A673 (cell line): ENCODE measurements at regions not wholly inside any gene's neighbourhood (a gene's known extent, or its start where the extent isn't known, plus 50 kb on each side); places are given as distances from the start of the nearest gene placed in this dataset.

ENCODE experiments used
- EZH2 ChIP-seq: fragments of 200-600 bp; sonication (generic); IDR thresholded peaks from 2 replicates; pipeline ENCODE4 v1.6.1; 2017; ENCODE audit warnings: borderline replicate concordance, low read depth, mild to moderate bottlenecking, mixed read lengths, antibody characterized with exemption, low read length; ENCODE audit not compliant: poor library complexity, severe bottlenecking
- TF ChIP-seq, protein P1 (sequence below): fragments of 300-800, 200-600 bp; sonication (generic); conservative IDR thresholded peaks from 2 replicates; pipeline ENCODE4 v1.5.1; 2017; ENCODE audit warnings: low read depth, mild to moderate bottlenecking, antibody characterized with exemption, low read length, moderate library complexity, mixed read lengths

DNA sequence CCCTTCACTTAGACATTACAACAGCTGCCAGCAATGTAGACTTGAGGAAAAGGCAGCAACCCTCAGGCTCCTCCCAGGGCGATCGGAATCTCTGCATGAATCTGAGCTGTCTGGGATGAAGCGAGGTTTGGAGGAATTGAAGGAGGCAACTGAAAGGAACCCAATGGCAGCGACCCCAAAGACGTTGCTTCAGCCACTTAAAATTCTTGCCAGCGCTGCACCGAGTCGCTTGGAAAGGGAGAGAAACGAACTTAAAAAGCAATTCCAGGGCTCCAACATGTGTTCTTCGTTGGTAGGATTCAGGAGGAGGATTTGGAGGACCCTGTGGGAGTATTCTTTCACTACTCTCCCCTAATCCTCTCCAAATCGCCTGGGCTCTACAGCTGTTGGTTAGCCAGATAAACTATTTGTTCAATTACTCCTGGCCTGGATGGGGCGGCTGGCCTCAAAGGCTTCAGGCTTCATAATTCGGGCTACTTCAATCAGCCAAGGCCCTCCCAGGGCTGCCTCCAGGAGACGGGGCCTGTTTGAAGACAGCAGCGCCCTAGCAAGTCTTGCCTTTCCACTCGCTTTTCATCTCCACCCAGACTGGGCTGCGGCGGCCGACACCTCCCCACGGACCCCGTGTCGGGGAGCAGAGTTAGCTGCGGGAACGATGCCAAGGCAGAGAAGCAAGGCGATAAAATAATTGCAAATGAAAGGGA, 72.4 kb upstream of the TMEM45B start:
- TF ChIP-seq, protein P1, sequence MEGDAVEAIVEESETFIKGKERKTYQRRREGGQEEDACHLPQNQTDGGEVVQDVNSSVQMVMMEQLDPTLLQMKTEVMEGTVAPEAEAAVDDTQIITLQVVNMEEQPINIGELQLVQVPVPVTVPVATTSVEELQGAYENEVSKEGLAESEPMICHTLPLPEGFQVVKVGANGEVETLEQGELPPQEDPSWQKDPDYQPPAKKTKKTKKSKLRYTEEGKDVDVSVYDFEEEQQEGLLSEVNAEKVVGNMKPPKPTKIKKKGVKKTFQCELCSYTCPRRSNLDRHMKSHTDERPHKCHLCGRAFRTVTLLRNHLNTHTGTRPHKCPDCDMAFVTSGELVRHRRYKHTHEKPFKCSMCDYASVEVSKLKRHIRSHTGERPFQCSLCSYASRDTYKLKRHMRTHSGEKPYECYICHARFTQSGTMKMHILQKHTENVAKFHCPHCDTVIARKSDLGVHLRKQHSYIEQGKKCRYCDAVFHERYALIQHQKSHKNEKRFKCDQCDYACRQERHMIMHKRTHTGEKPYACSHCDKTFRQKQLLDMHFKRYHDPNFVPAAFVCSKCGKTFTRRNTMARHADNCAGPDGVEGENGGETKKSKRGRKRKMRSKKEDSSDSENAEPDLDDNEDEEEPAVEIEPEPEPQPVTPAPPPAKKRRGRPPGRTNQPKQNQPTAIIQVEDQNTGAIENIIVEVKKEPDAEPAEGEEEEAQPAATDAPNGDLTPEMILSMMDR, result no peak
- TF ChIP-seq EZH2, result no peak
